Activated B cell treated with CpG ODN at 0.5 μM for 24 hours (primary cell): ENCODE measurements at regions not wholly inside any gene's neighbourhood (a gene's known extent, or its start where the extent isn't known, plus 50 kb on each side); places are given as distances from the start of the nearest gene placed in this dataset.

Experiments used
- ATAC-seq: fragments of 200-7000 bp; cut with Tn5 transposase; one replicate; pipeline ENCODE4 v1.10.0; 2021; ENCODE audit warnings: low read depth, mild to moderate bottlenecking, moderate library complexity
- CTCF ChIA-PET: fragments of 350-600 bp; sonication (Branson Sonifier 250); formaldehyde crosslinking; loops from one replicate; lab custom pipeline; 2021; ENCODE audit warnings: antibody characterized with exemption; lab: Charles Lee
- POLR2A ChIA-PET: fragments of 350-600 bp; sonication (Branson Sonifier 250); formaldehyde crosslinking; loops from one replicate; lab custom pipeline; 2021; ENCODE audit warnings: antibody characterized with exemption; lab: Charles Lee
- DNase-seq: peaks from one replicate; pipeline ENCODE4 v3.0.0; 2022
- H3K27ac Mint-ChIP-seq: one replicate; pipeline ENCODE4 v1.8.0; 2020; ENCODE audit warnings: mixed read lengths
- H3K27me3 Mint-ChIP-seq: one replicate; pipeline ENCODE4 v1.8.0; 2021; ENCODE audit warnings: mixed read lengths
- H3K36me3 Mint-ChIP-seq: one replicate; pipeline ENCODE4 v1.8.0; 2021; ENCODE audit warnings: low read depth, mixed read lengths
- H3K4me1 Mint-ChIP-seq: one replicate; pipeline ENCODE4 v1.8.0; 2021; ENCODE audit warnings: mixed read lengths
- H3K4me3 Mint-ChIP-seq: one replicate; pipeline ENCODE4 v1.8.0; 2020; ENCODE audit warnings: mild to moderate bottlenecking, mixed read lengths
- H3K9me3 Mint-ChIP-seq: one replicate; pipeline ENCODE4 v1.8.0; 2020; ENCODE audit warnings: mixed read lengths
- intact Hi-C: fragments of 100-400 bp; cut with micrococcal nuclease; formaldehyde crosslinking; loops from one replicate; pipeline ENCODE4 v1.15.1; 2024
- TF ChIP-seq, protein P1 (sequence below): fragments of 200-600 bp; IDR thresholded peaks from one replicate; pipeline ENCODE4 v1.8.0; 2022; ENCODE audit warnings: antibody characterized with exemption, mild to moderate bottlenecking

DNA sequence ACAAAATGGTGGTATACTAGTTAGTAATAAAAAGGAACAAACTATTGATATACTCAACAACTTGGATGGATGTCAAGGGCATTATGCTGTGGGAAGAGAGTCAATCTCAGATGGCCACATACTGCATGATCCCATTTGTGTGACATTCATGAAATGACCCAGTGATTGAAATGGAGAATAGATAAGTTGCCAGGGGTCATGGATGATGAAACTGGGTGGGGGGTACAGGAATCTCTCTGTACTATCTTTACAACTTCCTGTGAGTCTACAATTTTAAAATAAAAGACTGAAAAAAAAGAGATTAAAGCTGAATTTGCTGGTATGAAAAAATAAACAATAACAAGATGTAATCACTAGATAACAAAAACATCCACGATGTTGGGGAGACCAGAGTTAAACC, 70.5 kb upstream of the CDYL2 start:
- H3K4me1 Mint-ChIP-seq, result no peaks in the 10 kb centered on the region

DNA sequence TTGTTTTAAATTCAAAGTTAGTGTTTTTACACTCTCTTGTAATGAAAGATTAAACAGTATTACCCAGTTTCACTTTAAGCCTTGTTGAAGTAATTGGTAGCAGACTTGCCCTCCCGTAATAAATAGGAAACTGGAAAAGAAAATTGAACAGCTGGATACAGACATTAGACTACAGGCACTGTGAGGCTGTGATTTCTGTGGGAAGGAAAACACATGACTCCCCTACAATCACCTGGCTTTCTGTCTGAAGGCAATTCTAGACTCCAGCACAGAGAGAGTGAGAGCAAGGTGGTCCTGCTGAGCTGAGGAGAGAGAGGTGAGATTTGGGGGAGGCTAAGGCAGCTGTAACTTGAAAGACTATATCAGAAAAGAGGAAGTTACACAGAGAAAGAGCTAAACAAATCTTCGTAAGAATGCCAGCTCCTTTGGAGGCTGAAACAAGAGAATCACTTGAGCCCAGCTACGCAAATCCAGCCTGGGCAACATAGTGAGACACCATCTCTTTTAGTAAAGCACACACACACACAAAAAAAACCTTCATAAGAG, 57.8 kb upstream of the CDYL2 start:
- ChIA-PET POLR2A (no interaction called here), CTCF (no interaction called here)
- TF ChIP-seq, protein P1, sequence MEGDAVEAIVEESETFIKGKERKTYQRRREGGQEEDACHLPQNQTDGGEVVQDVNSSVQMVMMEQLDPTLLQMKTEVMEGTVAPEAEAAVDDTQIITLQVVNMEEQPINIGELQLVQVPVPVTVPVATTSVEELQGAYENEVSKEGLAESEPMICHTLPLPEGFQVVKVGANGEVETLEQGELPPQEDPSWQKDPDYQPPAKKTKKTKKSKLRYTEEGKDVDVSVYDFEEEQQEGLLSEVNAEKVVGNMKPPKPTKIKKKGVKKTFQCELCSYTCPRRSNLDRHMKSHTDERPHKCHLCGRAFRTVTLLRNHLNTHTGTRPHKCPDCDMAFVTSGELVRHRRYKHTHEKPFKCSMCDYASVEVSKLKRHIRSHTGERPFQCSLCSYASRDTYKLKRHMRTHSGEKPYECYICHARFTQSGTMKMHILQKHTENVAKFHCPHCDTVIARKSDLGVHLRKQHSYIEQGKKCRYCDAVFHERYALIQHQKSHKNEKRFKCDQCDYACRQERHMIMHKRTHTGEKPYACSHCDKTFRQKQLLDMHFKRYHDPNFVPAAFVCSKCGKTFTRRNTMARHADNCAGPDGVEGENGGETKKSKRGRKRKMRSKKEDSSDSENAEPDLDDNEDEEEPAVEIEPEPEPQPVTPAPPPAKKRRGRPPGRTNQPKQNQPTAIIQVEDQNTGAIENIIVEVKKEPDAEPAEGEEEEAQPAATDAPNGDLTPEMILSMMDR, result no peak

More for the DNA sequence above, 70.5 kb upstream of the CDYL2 start:
- H3K4me3 Mint-ChIP-seq, result no peak overlapping the region
- DNase-seq, result no peak
- no peaks in the 10 kb centered on the region for H3K9me3 Mint-ChIP-seq
- H3K36me3 Mint-ChIP-seq, result peaks cover 3% of the 10 kb centered on the region
- intact Hi-C loops, result no loop called here
- no peak for ATAC-seq
- CTCF ChIA-PET, result interaction anchor here (0.6 kb wide), 1 partner anchor 524 kb away, joined by 3 read pairs; no protein-coding TSS in a partner anchor
- TF ChIP-seq, protein P1, result no peak
- POLR2A ChIA-PET, result no interaction called here
- no peak overlapping the region for H3K27ac Mint-ChIP-seq
- peaks cover 15% of the 10 kb centered on the region for H3K27me3 Mint-ChIP-seq

More for the DNA sequence above, 57.8 kb upstream of the CDYL2 start:
- H3K4me3 Mint-ChIP-seq, result no peak overlapping the region
- H3K9me3 Mint-ChIP-seq, result peaks cover 14% of the 10 kb centered on the region
- DNase-seq, result no peak
- peaks cover 8% of the 10 kb centered on the region for H3K27me3 Mint-ChIP-seq
- intact Hi-C loops, result no loop called here
- no peak overlapping the region for H3K27ac Mint-ChIP-seq
- peaks cover 5% of the 10 kb centered on the region for H3K4me1 Mint-ChIP-seq
- no peak for ATAC-seq
- no peaks in the 10 kb centered on the region for H3K36me3 Mint-ChIP-seq
